ENCODE measurements at regions not wholly inside any gene's neighbourhood (a gene's known extent, or its start where the extent isn't known, plus 50 kb on each side); places are given as distances from the start of the nearest gene placed in this dataset.

GRCh38 chr5:28117273-28117672 is 1078.9 kb upstream of the CDH9 start:
- TF ChIP-seq MYC (IDR thresholded peaks at IDR 0.05; ENCODE audit: low read depth, low read length) (no peak), CTCF (IDR thresholded peaks at IDR 0.05; ENCODE audit: low read depth, low read length) (no peak)
